T-helper 2 cell treated with Interferon-gamma antibody and Interleukin-4, amounts not matched to agents 100 ng/mL and 5 ng/mL, for 36 hours (primary cell): ENCODE measurements at regions not wholly inside any gene's neighbourhood (a gene's known extent, or its start where the extent isn't known, plus 50 kb on each side); places are given as distances from the start of the nearest gene placed in this dataset.

Experiments
- intact Hi-C: fragments of 100-400 bp; cut with micrococcal nuclease; formaldehyde crosslinking; loops from one replicate; pipeline ENCODE4 v1.15.1; 2023

DNA sequence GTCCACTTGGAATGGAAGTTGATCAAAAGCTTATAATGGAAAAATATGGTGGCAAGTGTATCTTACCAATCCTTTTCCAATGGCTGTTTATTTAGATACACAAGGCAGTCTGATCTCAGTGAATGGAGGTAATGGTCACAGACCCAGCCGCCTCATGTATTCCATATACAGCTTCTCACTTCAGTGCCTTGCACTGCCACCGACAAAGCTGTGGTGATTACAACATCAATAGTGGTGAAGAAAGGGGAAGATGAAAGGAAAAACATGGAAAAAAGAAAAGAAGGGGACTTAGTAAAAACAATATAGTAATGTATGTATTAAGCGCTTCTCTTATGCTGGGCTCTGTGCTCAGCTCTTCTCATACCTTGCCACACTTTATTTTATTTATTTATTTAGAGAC is 297.3 kb upstream of the RASA1 start:
- intact Hi-C loops, result loop anchor here (2.0 kb wide), 1 partner anchor 42 kb away; no protein-coding TSS in a partner anchor

- intact Hi-C loops, result loop anchor here (1.0 to 2.0 kb wide), 2 partner anchors 42 to 429 kb away; no protein-coding TSS in a partner anchor
Observed at GRCh38 chr5:86971034-86971571, 296.6 kb upstream of the RASA1 start.

- intact Hi-C loops, result no loop called here
Observed at GRCh38 chr5:86974955-86975354, 292.7 kb upstream of the RASA1 start.

- intact Hi-C loops, result no loop called here
Observed at GRCh38 chr5:86977190-86977589, 290.5 kb upstream of the RASA1 start.

DNA sequence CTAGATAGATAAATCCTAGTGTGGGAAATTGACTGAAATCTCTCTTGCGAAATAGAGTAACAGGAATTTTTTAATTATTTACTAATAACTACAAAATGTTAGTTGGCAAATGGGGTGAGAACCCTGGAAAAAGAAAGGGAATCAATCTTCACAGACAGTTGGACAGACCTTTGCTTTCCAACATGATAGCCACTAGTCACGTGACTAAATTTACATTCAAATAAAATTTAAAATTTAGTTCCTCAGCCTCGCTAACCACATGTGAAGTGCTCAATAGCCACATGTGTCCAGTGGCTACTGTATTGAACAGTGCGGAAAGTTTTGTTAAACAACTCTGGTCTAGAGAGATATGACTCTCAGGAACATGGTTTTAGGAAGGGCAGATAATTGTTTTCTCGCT is 289.9 kb upstream of the RASA1 start:
- intact Hi-C loops, result no loop called here

DNA sequence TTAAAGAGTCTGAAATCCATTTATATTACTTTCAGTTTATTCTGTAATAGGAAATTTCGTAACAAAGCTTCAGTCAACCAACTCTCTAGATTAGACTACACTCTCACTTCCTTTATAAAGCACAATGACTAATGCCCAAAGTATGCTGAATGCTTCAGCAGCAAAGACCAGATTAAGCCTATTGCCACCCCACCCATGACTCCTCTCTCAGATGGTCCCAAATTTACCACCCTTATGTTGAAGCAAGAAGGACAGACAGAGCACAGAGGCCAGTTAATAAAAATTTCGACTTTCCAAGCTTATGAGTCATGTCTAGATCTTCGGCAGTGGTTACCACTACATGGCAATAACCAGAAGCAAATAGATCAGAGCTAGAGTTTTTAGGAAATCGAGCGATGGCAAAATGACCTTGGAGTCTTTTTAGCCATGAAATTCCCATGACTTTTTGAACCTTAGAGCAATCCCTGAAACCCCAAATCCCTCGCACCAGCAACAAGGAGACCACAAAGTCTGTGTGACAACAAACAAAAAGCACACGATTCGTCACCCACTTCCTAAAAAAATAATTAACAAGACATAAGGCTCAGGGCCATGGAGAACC is 287.8 kb upstream of the RASA1 start:
- intact Hi-C loops, result no loop called here

DNA sequence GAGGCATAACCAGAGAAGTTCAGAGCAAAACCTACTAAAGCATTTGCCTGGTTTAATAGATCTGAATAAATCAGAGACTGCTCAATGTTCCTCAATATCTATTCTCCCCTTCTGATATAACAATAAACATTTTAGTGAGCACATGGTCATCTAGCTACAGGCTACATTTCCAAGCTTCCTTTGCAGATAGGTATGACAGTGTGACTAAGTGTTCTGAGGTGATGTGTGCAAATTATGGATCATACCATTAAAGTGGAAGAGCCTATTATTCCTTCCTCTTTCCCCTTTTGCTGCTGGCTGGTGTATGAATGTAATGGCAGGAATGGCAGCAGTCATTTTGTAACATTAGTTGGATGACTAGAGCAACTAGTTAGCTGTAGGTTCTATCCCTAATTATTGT is 285.8 kb upstream of the RASA1 start:
- intact Hi-C loops, result no loop called here

- intact Hi-C loops, result no loop called here
Observed at GRCh38 chr5:86983208-86983607, 284.5 kb upstream of the RASA1 start.

DNA sequence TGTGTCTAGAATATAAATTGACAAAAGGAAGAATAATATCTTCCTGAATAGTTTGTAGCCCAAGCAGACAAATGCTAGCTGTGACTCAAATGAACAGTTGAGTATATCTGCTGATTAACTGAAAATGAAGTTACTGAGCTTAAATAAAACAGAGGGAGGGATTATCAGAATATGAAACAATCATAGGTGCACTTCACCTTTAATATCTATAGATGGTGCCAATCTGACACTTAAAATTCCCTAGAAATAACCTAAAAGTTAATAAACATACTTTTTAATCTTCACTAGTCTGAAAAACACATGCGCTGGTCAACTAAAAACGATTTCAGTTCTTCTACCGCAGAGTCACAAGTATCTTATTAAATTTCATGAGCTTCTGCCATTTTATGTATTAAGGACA is 280.8 kb upstream of the RASA1 start:
- intact Hi-C loops, result no loop called here

DNA sequence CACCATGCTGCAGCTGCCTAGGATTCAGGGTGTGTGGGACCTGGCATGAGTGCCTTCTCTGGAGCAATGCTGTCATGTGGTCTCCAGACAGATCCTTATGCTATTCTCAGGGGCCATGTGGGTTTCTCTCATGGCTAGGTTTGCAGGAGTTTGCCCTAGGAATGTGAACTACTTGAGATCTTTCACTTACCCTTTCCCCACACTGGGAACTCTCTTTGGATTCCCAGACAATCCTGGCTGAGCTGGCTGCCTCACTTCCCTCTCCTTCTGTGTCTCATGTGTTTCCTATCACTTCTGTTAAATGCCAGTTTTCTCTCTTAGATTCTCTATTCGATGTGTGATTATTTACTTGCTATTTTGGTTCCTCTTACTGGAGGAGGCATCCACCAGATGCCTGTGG is 270.2 kb upstream of the RASA1 start:
- intact Hi-C loops, result no loop called here

- intact Hi-C loops, result no loop called here
Observed at GRCh38 chr5:86999951-87000350, 267.7 kb upstream of the RASA1 start.

- intact Hi-C loops, result no loop called here
Observed at GRCh38 chr5:87002485-87002884, 265.2 kb upstream of the RASA1 start.

DNA sequence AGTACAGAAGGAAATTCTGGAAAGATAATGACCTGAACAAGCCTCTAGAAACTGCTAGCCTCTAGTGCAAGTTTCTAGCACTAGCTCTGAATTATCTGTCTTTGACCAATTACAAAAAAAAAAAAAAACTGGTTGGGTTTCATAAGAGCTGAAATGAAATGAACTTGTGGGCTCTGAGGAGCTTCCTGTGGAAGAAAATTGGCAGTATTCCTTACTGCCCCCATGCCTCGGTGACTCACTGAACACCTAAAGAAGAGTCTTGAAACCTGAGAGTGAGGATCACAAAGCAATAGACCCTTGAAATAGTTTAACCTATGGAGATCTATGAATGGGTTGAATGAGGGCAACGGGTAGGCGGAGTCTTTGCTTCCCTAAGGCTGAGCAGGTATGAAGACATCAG is 263.6 kb upstream of the RASA1 start:
- intact Hi-C loops, result no loop called here

GRCh38 chr5:87007737-87008136 is 259.9 kb upstream of the RASA1 start:
- intact Hi-C loops, result no loop called here

- intact Hi-C loops, result no loop called here
Observed at GRCh38 chr5:87008751-87009560, 258.7 kb upstream of the RASA1 start.

- intact Hi-C loops, result loop anchor here (10.0 kb wide), 1 partner anchor 394 kb away; no protein-coding TSS in a partner anchor
Observed at GRCh38 chr5:87010736-87011135, 256.9 kb upstream of the RASA1 start.

DNA sequence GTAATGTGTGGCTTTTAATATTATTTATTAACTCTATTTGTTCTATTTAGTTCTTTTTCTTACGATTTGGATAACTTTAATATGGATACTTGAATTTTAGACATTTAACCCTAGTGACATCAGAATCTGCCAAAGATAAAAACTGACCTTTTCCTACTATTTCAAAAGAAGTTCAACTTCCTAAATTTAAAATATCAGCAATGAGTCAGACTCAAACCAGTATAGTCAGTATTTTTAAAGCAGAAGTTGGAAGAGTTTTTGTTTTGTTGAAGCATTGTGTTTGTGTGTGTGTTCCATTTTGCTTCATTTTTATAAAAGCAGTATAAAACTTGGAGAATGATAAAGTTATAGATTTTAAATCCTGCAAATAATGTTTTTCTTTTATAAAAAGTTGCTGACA is 251.8 kb upstream of the RASA1 start:
- intact Hi-C loops, result loop anchor here (10.0 kb wide), 1 partner anchor 389 kb away; no protein-coding TSS in a partner anchor

GRCh38 chr5:87020099-87020934 is 247.4 kb upstream of the RASA1 start:
- intact Hi-C loops, result no loop called here

- intact Hi-C loops, result no loop called here
Observed at GRCh38 chr5:87022415-87022814, 245.3 kb upstream of the RASA1 start.

- intact Hi-C loops, result no loop called here
Observed at GRCh38 chr5:87027570-87027969, 240.1 kb upstream of the RASA1 start.

DNA sequence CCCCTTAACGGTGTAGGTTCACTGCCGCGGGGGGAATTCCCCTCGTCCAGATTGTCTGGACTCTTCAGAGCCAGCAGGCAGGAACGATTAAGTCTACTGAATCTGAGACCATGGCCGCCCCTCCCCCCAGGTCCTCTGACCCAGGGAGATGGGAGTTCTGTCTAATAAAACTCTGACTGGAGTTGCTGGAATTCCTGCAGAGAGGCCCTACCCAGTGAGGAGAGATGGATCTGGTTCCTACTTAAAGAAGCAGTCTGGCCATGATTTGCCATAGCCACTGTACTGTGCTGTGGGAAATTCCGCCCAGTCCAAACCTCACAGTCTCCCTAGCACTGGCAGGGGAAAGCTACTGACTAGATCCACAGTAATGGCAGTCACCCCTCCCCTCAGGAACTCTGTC is 237.7 kb upstream of the RASA1 start:
- intact Hi-C loops, result no loop called here

- intact Hi-C loops, result no loop called here
Observed at GRCh38 chr5:87030699-87031098, 237.0 kb upstream of the RASA1 start.
